Stomach (tissue), 8 donors: ENCODE measurements at regions not wholly inside any gene's neighbourhood (a gene's known extent, or its start where the extent isn't known, plus 50 kb on each side); places are given as distances from the start of the nearest gene placed in this dataset.
"Not testable (repeated sequence)": the region's sequence is repeated elsewhere in the genome, so short reads cannot be mapped to it uniquely, and the experiment has no call there.

Source experiments
- DNase-seq, 2 donors: peaks; one replicate each; pipeline versions ENCODE4 v3.0.0 to v3.0.0-alpha.2; 2013 to 2019
- H3K27ac ChIP-seq, 5 donors: fragments of 200-600 bp in 4 of 5; sonication (generic) in 4 of 5; one replicate each; pipeline ENCODE4 v1.5.1; 2013 to 2019; ENCODE audit warnings: mild to moderate bottlenecking in 1 of 5, moderate library complexity in 1 of 5
- H3K27me3 ChIP-seq, 3 donors: fragments of 200-600 bp; sonication (generic); one replicate each; pipeline ENCODE4 v1.5.1; 2017 to 2019; ENCODE audit warnings: mixed run types in 1 of 3
- H3K36me3 ChIP-seq, 4 donors: fragments of 200-600 bp; sonication (generic); 1 replicate in 3 of 4; 2 replicates in 1 of 4; pipeline ENCODE4 v1.5.1; 2016 to 2019
- H3K4me1 ChIP-seq, 4 donors: fragments of 200-600 bp; sonication (generic); one replicate each; pipeline ENCODE4 v1.5.1; 2016 to 2019
- H3K4me3 ChIP-seq, 4 donors: fragments of 200-600 bp; sonication (generic) in 3 of 4; one replicate each; pipeline ENCODE4 v1.5.1; 2016 to 2019; ENCODE audit warnings: mild to moderate bottlenecking in 1 of 4
- H3K9me3 ChIP-seq, 4 donors: fragments of 200-600 bp; sonication (generic); one replicate each; pipeline ENCODE4 v1.5.1; 2016 to 2019
- CTCF ChIP-seq, 7 experiments: fragments of 450-650 bp in 4 of 7; fragments of 200-600 bp in 3 of 7; sonication (generic) in 3 of 7; IDR thresholded peaks; one replicate each; pipeline ENCODE4 v1.5.1; 2016 to 2019; ENCODE audit warnings: antibody characterized with exemption in 7 of 7, control low read depth in 2 of 7, mild to moderate bottlenecking in 1 of 7
- EP300 ChIP-seq: sonication (generic); formaldehyde crosslinking; IDR thresholded peaks from one replicate; pipeline ENCODE4 v1.6.1; 2017; ENCODE audit warnings: antibody characterized with exemption
- POLR2A ChIP-seq, 4 donors: fragments of 450-650 bp; IDR thresholded peaks; one replicate each; pipeline ENCODE4 v1.6.1; 2016; ENCODE audit warnings: antibody characterized with exemption in 4 of 4, control low read depth in 2 of 4, mild to moderate bottlenecking in 1 of 4, moderate library complexity in 1 of 4
- POLR2AphosphoS5 ChIP-seq, 3 donors: sonication (generic); formaldehyde crosslinking; IDR thresholded peaks; one replicate each; pipeline ENCODE4 v1.6.1; 2016; ENCODE audit warnings: antibody characterized with exemption in 3 of 3
- WGBS, 5 donors: extraction: QIAGEN DNeasy Blood & Tissue Kit in 3 of 5; methylation state at CpG; one replicate each; pipeline versions ENCODE4 v1.1.5 to v1.1.7; 2013 to 2018; 5-methylcytosine and 5-hydroxymethylcytosine counted together
- intact Hi-C: fragments of 100-400 bp; cut with DNase I; formaldehyde crosslinking; loops from one replicate; pipeline ENCODE4 v1.15.1; 2023; ENCODE audit warnings: low total_unique reads
- donor health status: healthy with polysubstance abuse.
- donor health status: Bipolar disorder and iron deficiency.
- donor health status: healthy.

DNA sequence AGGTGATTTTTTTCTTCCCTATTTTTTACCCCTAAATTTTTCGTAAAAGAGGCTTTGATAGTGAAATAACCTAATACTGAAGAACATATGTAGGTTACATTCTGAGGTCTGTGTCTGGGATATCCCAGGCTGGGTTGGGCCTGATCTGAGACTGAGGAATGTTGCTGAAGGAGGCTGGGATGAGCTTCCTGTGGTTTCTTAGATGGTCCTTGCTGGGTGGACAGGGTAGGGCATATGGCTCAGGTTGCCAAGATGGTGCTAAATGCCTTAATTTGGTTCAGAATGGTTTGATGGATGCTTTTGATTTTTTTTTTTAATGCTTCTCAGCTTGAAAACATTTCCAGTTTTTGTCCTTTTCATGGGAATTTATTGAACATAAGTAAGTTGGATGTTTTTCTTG is 124.6 kb upstream of the PMCH start:
- Histone ChIP-seq H3K9me3 (peaks cover 0 to 5% (median 0%) of the 10 kb centered on the region in 4 donors), H3K4me1 (no peaks in the 10 kb centered on the region), H3K27ac (no peak overlapping the region), H3K4me3 (no peak overlapping the region), H3K36me3 (no peaks in the 10 kb centered on the region), H3K27me3 (no peaks in the 10 kb centered on the region)
- intact Hi-C loops = no loop called here
- DNase-seq = no peak
- 82 to 96% (median 92%) methylated on average over 1 of the region's 1 CpG for WGBS, 5 donors
- TF ChIP-seq POLR2AphosphoS5 (IDR thresholded peaks at IDR 0.05) = no peak

GRCh38 chr12:102321305-102322082 is 123.9 kb upstream of the PMCH start:
- H3K27ac ChIP-seq = no peak overlapping the region
- no peak for TF ChIP-seq CTCF (IDR thresholded peaks at IDR 0.05)
- no peak for TF ChIP-seq POLR2A (IDR thresholded peaks at IDR 0.05)
- TF ChIP-seq EP300 = no peak
- TF ChIP-seq POLR2AphosphoS5 (IDR thresholded peaks at IDR 0.05) = no peak
- H3K36me3 ChIP-seq = no peaks in the 10 kb centered on the region
- H3K27me3 ChIP-seq = no peaks in the 10 kb centered on the region
- intact Hi-C loops = no loop called here
- no peaks in the 10 kb centered on the region for H3K4me1 ChIP-seq
- peaks cover 0 to 5% (median 0%) of the 10 kb centered on the region in 4 donors for H3K9me3 ChIP-seq
- DNase-seq = no peak
- H3K4me3 ChIP-seq = no peak overlapping the region
- 87 to 96% (median 92%) methylated on average over 1 of the region's 1 CpG for WGBS, 5 donors

GRCh38 chr12:102317155-102317554 is 119.5 kb upstream of the PMCH start:
- intact Hi-C loops = no loop called here
- Histone ChIP-seq H3K27me3 (no peaks in the 10 kb centered on the region), H3K4me1 (no peaks in the 10 kb centered on the region), H3K9me3 (peaks cover 0 to 5% (median 0%) of the 10 kb centered on the region in 4 donors), H3K36me3 (no peaks in the 10 kb centered on the region), H3K27ac (no peak overlapping the region), H3K4me3 (no peak overlapping the region)
- no peak for DNase-seq
- 75 to 86% (median 83%) methylated on average over 4 of the region's 4 CpGs for WGBS, 5 donors
- TF ChIP-seq POLR2A (IDR thresholded peaks at IDR 0.05) (no peak), CTCF (IDR thresholded peaks at IDR 0.05) (no peak), POLR2AphosphoS5 (IDR thresholded peaks at IDR 0.05) (no peak)

- TF ChIP-seq POLR2A (IDR thresholded peaks at IDR 0.05) = no peak
- TF ChIP-seq CTCF (IDR thresholded peaks at IDR 0.05) = no peak
- TF ChIP-seq POLR2AphosphoS5 (IDR thresholded peaks at IDR 0.05) = no peak
- no peak for TF ChIP-seq EP300
- DNase-seq = no peak
- Histone ChIP-seq H3K4me3 (no peak overlapping the region), H3K27ac (no peak overlapping the region), H3K36me3 (no peaks in the 10 kb centered on the region), H3K9me3 (peaks cover 0 to 5% (median 0%) of the 10 kb centered on the region in 4 donors), H3K4me1 (no peaks in the 10 kb centered on the region), H3K27me3 (no peaks in the 10 kb centered on the region)
- 40 to 85% (median 68%) methylated on average over 2 of the region's 2 CpGs for WGBS, 5 donors
- intact Hi-C loops = no loop called here
These were observed 119.1 kb upstream of the PMCH start for GRCh38 chr12:102316723-102317122.

- H3K4me3 ChIP-seq = no peak overlapping the region
- no peaks in the 10 kb centered on the region for H3K4me1 ChIP-seq
- no peak for TF ChIP-seq POLR2AphosphoS5 (IDR thresholded peaks at IDR 0.05)
- TF ChIP-seq POLR2A (IDR thresholded peaks at IDR 0.05) = no peak
- no peak for TF ChIP-seq EP300
- TF ChIP-seq CTCF (IDR thresholded peaks at IDR 0.05) = no peak
- H3K36me3 ChIP-seq = no peaks in the 10 kb centered on the region
- intact Hi-C loops = no loop called here
- WGBS, 5 donors = 73 to 90% (median 77%) methylated on average over 2 of the region's 2 CpGs
- DNase-seq = no peak
- H3K9me3 ChIP-seq = no peaks in the 10 kb centered on the region
- H3K27me3 ChIP-seq = no peaks in the 10 kb centered on the region
- H3K27ac ChIP-seq = no peak overlapping the region
These were observed 117.2 kb upstream of the PMCH start for GRCh38 chr12:102314821-102315220.

GRCh38 chr12:102313116-102313971 is 115.7 kb upstream of the PMCH start:
- H3K4me1 ChIP-seq, H3K9me3 ChIP-seq, H3K36me3 ChIP-seq, DNase-seq, intact Hi-C loops, H3K27ac ChIP-seq, H3K4me3 ChIP-seq, H3K27me3 ChIP-seq: not testable (repeated sequence)
- WGBS, 5 donors = 91 to 95% (median 93%) methylated on average over 30 to 32 of the region's 33 CpGs
